Left ventricle myocardium inferior (tissue), 1 donor: ENCODE measurements at regions not wholly inside any gene's neighbourhood (a gene's known extent, or its start where the extent isn't known, plus 50 kb on each side); places are given as distances from the start of the nearest gene placed in this dataset.
A peak's percentile ranks its signal among the peaks of the same experiment; 100 is the strongest.

Source experiments
- DNase-seq: peaks from one replicate; pipeline ENCODE4 v3.0.0-alpha.2; 2020
- H3K27ac ChIP-seq: fragments of 200-600 bp; replicated peaks from 2 replicates; pipeline ENCODE4 v1.8.0; 2021
- H3K27me3 ChIP-seq: fragments of 200-600 bp; 2 replicates; pipeline ENCODE4 v1.8.0; 2021; ENCODE audit warnings: low read depth
- H3K36me3 ChIP-seq: fragments of 200-600 bp; 2 replicates; pipeline ENCODE4 v1.8.0; 2021
- H3K4me1 ChIP-seq: fragments of 200-600 bp; 2 replicates; pipeline ENCODE4 v1.8.0; 2021
- H3K4me3 ChIP-seq: fragments of 200-600 bp; 2 replicates; pipeline ENCODE4 v1.8.0; 2021; ENCODE audit warnings: mild to moderate bottlenecking, moderate library complexity
- H3K9me3 ChIP-seq: fragments of 200-600 bp; replicated peaks from 2 replicates; pipeline ENCODE4 v1.8.0; 2021
- intact Hi-C: fragments of 100-400 bp; cut with micrococcal nuclease; formaldehyde crosslinking; loops from one replicate; pipeline ENCODE4 v1.11.0; 2022
- TF ChIP-seq, protein P1 (sequence below): fragments of 200-600 bp; IDR thresholded peaks from 2 replicates; pipeline ENCODE4 v1.8.0; 2021; ENCODE audit warnings: antibody characterized with exemption, mild to moderate bottlenecking, borderline replicate concordance
- donor health status: DM: no; HTN: yes; CAD: no; lungs with severe emphysema.

DNA sequence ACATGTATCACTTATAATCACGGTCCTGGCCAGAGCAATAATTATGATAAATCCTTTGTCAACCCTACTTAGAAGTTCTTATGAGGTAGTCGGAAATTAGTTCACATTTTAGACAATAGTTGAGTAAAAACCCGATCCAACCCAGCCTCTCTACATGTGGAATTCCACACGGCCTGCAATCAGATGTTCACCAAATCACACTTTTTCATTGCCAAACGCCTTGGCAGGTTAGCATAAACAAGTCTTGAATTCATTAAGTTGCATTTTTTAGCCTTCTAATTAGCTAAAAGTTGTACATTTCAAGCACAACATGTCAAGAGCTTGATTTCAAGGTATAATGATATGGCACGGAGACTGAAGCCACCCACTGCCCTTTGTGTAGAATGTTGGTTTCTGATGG, 65.3 kb downstream of the FOXL1 start:
- intact Hi-C loops, result no loop called here
- no peaks in the 10 kb centered on the region for H3K4me1 ChIP-seq
- H3K36me3 ChIP-seq, result peaks cover 10% of the 10 kb centered on the region
- no peak overlapping the region for H3K4me3 ChIP-seq
- DNase-seq, result no peak
- H3K27ac ChIP-seq, result no peak overlapping the region
- H3K9me3 ChIP-seq, result peaks cover 14% of the 10 kb centered on the region
- TF ChIP-seq, protein P1, sequence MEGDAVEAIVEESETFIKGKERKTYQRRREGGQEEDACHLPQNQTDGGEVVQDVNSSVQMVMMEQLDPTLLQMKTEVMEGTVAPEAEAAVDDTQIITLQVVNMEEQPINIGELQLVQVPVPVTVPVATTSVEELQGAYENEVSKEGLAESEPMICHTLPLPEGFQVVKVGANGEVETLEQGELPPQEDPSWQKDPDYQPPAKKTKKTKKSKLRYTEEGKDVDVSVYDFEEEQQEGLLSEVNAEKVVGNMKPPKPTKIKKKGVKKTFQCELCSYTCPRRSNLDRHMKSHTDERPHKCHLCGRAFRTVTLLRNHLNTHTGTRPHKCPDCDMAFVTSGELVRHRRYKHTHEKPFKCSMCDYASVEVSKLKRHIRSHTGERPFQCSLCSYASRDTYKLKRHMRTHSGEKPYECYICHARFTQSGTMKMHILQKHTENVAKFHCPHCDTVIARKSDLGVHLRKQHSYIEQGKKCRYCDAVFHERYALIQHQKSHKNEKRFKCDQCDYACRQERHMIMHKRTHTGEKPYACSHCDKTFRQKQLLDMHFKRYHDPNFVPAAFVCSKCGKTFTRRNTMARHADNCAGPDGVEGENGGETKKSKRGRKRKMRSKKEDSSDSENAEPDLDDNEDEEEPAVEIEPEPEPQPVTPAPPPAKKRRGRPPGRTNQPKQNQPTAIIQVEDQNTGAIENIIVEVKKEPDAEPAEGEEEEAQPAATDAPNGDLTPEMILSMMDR, result no peak
- peaks cover 43% of the 10 kb centered on the region for H3K27me3 ChIP-seq

- Histone ChIP-seq H3K9me3 (peaks cover 14% of the 10 kb centered on the region), H3K4me1 (no peaks in the 10 kb centered on the region), H3K4me3 (no peak overlapping the region), H3K27me3 (peaks cover 57% of the 10 kb centered on the region), H3K27ac (no peak overlapping the region), H3K36me3 (peaks cover 10% of the 10 kb centered on the region)
- DNase-seq, result no peak
- intact Hi-C loops, result no loop called here
- TF ChIP-seq, protein P1, result no peak
Measured at GRCh38 chr16:86647561-86647960, 69.2 kb downstream of the FOXL1 start.

GRCh38 chr16:86649875-86650274, 71.5 kb downstream of the FOXL1 start:
- Histone ChIP-seq H3K9me3 (peaks cover 14% of the 10 kb centered on the region), H3K27ac (peak overlapping the region; percentile 36), H3K36me3 (peaks cover 10% of the 10 kb centered on the region), H3K4me3 (no peak overlapping the region), H3K27me3 (peaks cover 65% of the 10 kb centered on the region), H3K4me1 (peaks cover 12% of the 10 kb centered on the region)
- TF ChIP-seq, protein P1, result no peak
- no peak for DNase-seq
- intact Hi-C loops, result no loop called here

- H3K27me3 ChIP-seq, result peaks cover 70% of the 10 kb centered on the region
- TF ChIP-seq, protein P1, result no peak
- H3K27ac ChIP-seq, result peak overlapping the region; percentile 70
- H3K4me3 ChIP-seq, result no peak overlapping the region
- no peak for DNase-seq
- peaks cover 10% of the 10 kb centered on the region for H3K36me3 ChIP-seq
- peaks cover 14% of the 10 kb centered on the region for H3K9me3 ChIP-seq
- H3K4me1 ChIP-seq, result peaks cover 12% of the 10 kb centered on the region
- intact Hi-C loops, result no loop called here
Measured at GRCh38 chr16:86651013-86651627, 72.8 kb downstream of the FOXL1 start.

- H3K27me3 ChIP-seq, result peaks cover 63% of the 10 kb centered on the region
Measured at GRCh38 chr16:86651823-86652222, 73.5 kb downstream of the FOXL1 start.

More at GRCh38 chr16:86651823-86652222, 73.5 kb downstream of the FOXL1 start:
- intact Hi-C loops, result no loop called here
- peaks cover 12% of the 10 kb centered on the region for H3K4me1 ChIP-seq
- H3K27ac ChIP-seq, result peak overlapping the region; percentile 70
- peaks cover 10% of the 10 kb centered on the region for H3K36me3 ChIP-seq
- no peak for DNase-seq
- TF ChIP-seq, protein P1, result no peak
- no peak overlapping the region for H3K4me3 ChIP-seq
- peaks cover 14% of the 10 kb centered on the region for H3K9me3 ChIP-seq
